ENCODE measurements at regions not wholly inside any gene's neighbourhood (a gene's known extent, or its start where the extent isn't known, plus 50 kb on each side); places are given as distances from the start of the nearest gene placed in this dataset.

GRCh38 chr6:137953761-137954160 is 86.7 kb downstream of the TNFAIP3 start:
- TF ChIP-seq CTCF (IDR thresholded peaks at IDR 0.05 in 4 of 5, conservative IDR thresholded peaks at IDR 0.05 in 1 of 5): no peak
- no peak for TF ChIP-seq POLR2A (IDR thresholded peaks at IDR 0.05)
